K562 (cell line): ENCODE measurements at regions not wholly inside any gene's neighbourhood (a gene's known extent, or its start where the extent isn't known, plus 50 kb on each side); places are given as distances from the start of the nearest gene placed in this dataset.

Experiments used
- ATAC-seq: fragments of 200-7000 bp; cut with Tn5 transposase; 3 replicates; pipeline ENCODE4 v1.9.1; 2020; ENCODE audit warnings: moderate library complexity
- BruUV-seq: library from RNA; stranded (reverse); fragments of 400-500 nt; replicated peaks from 2 replicates; lab custom pipeline; 2021; lab: Mats Ljungman, UMichigan
- CTCF ChIA-PET: fragments of 300-600 bp; formaldehyde crosslinking; extraction: SDS; loops from one replicate; lab custom pipeline; 2021; ENCODE audit warnings: low intra/inter-chr PET ratio; lab: Yijun Ruan, JAX
- POLR2A ChIA-PET: fragments of 300-600, 350-650 bp; sonication (Branson Sonifier 250); formaldehyde crosslinking; extraction: SDS; loops from one replicate; lab custom pipeline; 2021; ENCODE audit warnings: antibody characterized with exemption, inconsistent platforms; lab: Yijun Ruan, JAX
- DNase-seq, 4 experiments: peaks; one replicate each; pipeline versions ENCODE4 v3.0.0 to v3.0.0-alpha.2; 2011 to 2018; ENCODE audit warnings: low spot score in 3 of 4, mixed read lengths in 3 of 4; ENCODE audit errors: extremely low read depth in 1 of 4
- FAIRE-seq: peaks from 2 replicates; lab custom pipeline; 2011; peaks lifted over from hg19 to GRCh38; lab: Jason Lieb, UNC
- H2AFZ ChIP-seq: 2 replicates; pipeline ENCODE4 v1.6.0; 2011; ENCODE audit warnings: low read depth, low read length, control low read depth, inconsistent platforms
- H3K27ac ChIP-seq: fragments of 200-600 bp; 3 replicates; pipeline ENCODE4 v1.8.0; 2011; ENCODE audit warnings: low read depth, mild to moderate bottlenecking, control low read depth, inconsistent platforms, low read length, moderate library complexity, mixed read lengths; ENCODE audit errors: extremely low read depth
- H3K27me3 ChIP-seq, 2 experiments: fragments of 300-600 bp in 1 of 2; 2 replicates in 1 of 2; 3 replicates in 1 of 2; pipeline versions ENCODE4 v1.6.0 to v1.8.0; 2011; ENCODE audit warnings: inconsistent platforms in 2 of 2, low read length in 2 of 2, mild to moderate bottlenecking in 1 of 2, mixed read lengths in 1 of 2, moderate library complexity in 1 of 2; ENCODE audit not compliant: control insufficient read depth in 2 of 2, insufficient read depth in 2 of 2
- H3K36me3 ChIP-seq: fragments of 300-600 bp; 3 replicates; pipeline ENCODE4 v1.8.0; 2011; ENCODE audit warnings: mild to moderate bottlenecking, low read length, inconsistent platforms; ENCODE audit not compliant: control insufficient read depth, insufficient read depth
- H3K4me1 ChIP-seq, 2 experiments: fragments of 200-600 bp in 1 of 2; replicated peaks in 1 of 2; 2 replicates in 1 of 2; 3 replicates in 1 of 2; pipeline versions ENCODE4 v1.5.1 to v1.8.0; 2011; ENCODE audit warnings: inconsistent platforms in 2 of 2, low read length in 2 of 2, mild to moderate bottlenecking in 1 of 2, mixed read lengths in 1 of 2, moderate library complexity in 1 of 2; ENCODE audit not compliant: control insufficient read depth in 2 of 2, insufficient read depth in 2 of 2
- H3K4me2 ChIP-seq: 2 replicates; pipeline ENCODE4 v1.6.1; 2011; ENCODE audit warnings: low read length, control low read depth, inconsistent platforms, mixed read lengths; ENCODE audit not compliant: insufficient read depth
- H3K4me3 ChIP-seq: fragments of 200-600 bp; sonication (generic), shearing (Covaris generic); 2 replicates; pipeline ENCODE4 v1.5.1; 2016; ENCODE audit warnings: control low read depth, inconsistent platforms
- H3K79me2 ChIP-seq: fragments of 200-600 bp; 3 replicates; pipeline ENCODE4 v1.8.0; 2011; ENCODE audit warnings: low read length, inconsistent platforms; ENCODE audit not compliant: control insufficient read depth, insufficient read depth
- H3K9ac ChIP-seq, 2 experiments: 2 replicates each; pipeline versions ENCODE4 v1.6.0 to v1.6.1; 2011; ENCODE audit warnings: low read depth in 2 of 2, low read length in 2 of 2, control low read depth in 1 of 2, inconsistent platforms in 1 of 2, mild to moderate bottlenecking in 1 of 2, mixed read lengths in 1 of 2; ENCODE audit not compliant: insufficient read depth in 1 of 2
- H3K9me1 ChIP-seq: one replicate; pipeline ENCODE4 v1.6.0; 2011; ENCODE audit warnings: inconsistent platforms, mild to moderate bottlenecking, low read length, moderate library complexity; ENCODE audit not compliant: control insufficient read depth, insufficient read depth
- H3K9me3 ChIP-seq: replicated peaks from 2 replicates; pipeline ENCODE4 v1.5.1; 2011; ENCODE audit warnings: low read depth, low read length, inconsistent platforms; ENCODE audit not compliant: control insufficient read depth, insufficient read depth
- H4K20me1 ChIP-seq: replicated peaks from 2 replicates; pipeline ENCODE4 v1.6.1; 2011; ENCODE audit warnings: low read length, inconsistent platforms, mixed read lengths; ENCODE audit not compliant: control insufficient read depth, insufficient read depth
- CBX8 ChIP-seq: fragments of 200-600 bp; sonication (generic); IDR thresholded peaks from 2 replicates; pipeline ENCODE4 v1.6.1; 2012; ENCODE audit warnings: borderline replicate concordance, mixed run types, low read depth, mild to moderate bottlenecking, moderate library complexity, mixed read lengths, low read length, control low read depth, inconsistent platforms; ENCODE audit not compliant: poor library complexity, severe bottlenecking; ENCODE audit errors: extremely low read depth
- CREBBP ChIP-seq: IDR thresholded peaks from one replicate; pipeline ENCODE4 v1.6.1; 2012; ENCODE audit warnings: low read depth, mild to moderate bottlenecking, control low read depth, inconsistent platforms, low read length
- CXXC5 ChIP-seq: fragments of 250-450 bp; sonication (Bioruptor Pico); IDR thresholded peaks from 2 replicates; pipeline ENCODE4 v1.8.0; 2022; ENCODE audit warnings: inconsistent platforms, mild to moderate bottlenecking, moderate library complexity
- HDAC2 ChIP-seq: fragments of 450-650 bp; IDR thresholded peaks from 2 replicates; pipeline ENCODE4 v1.6.1; 2016; ENCODE audit warnings: mild to moderate bottlenecking
- HEY1 ChIP-seq: fragments of 250-450 bp; sonication (Bioruptor Pico); IDR thresholded peaks from 2 replicates; pipeline ENCODE4 v1.5.0; 2020; ENCODE audit warnings: mild to moderate bottlenecking, moderate library complexity, borderline replicate concordance
- HMBOX1 ChIP-seq: sonication (generic); IDR thresholded peaks from 2 replicates; pipeline ENCODE4 v1.6.1; 2016
- KLF1 ChIP-seq: fragments of 450-650 bp; IDR thresholded peaks from 2 replicates; pipeline ENCODE4 v1.6.1; 2016; ENCODE audit warnings: missing genetic modification characterization, missing compliant biosample characterization
- MYNN ChIP-seq, 2 experiments: sonication (generic); formaldehyde crosslinking in 1 of 2; IDR thresholded peaks; 2 replicates each; pipeline versions ENCODE4 v1.5.0 to v1.6.1; 2016 to 2020; ENCODE audit warnings: antibody characterized with exemption in 1 of 2, missing genetic modification reagents in 1 of 2
- PCBP2 ChIP-seq: fragments of 200-400 bp; formaldehyde crosslinking; IDR thresholded peaks from 2 replicates; pipeline ENCODE4 v1.6.1; 2018; ENCODE audit warnings: low read length, low read depth, mild to moderate bottlenecking, moderate library complexity; ENCODE audit not compliant: poor library complexity, severe bottlenecking
- RBM22 ChIP-seq: fragments of 200-400 bp; formaldehyde crosslinking; IDR thresholded peaks from 2 replicates; pipeline ENCODE4 v1.6.1; 2018; ENCODE audit warnings: low read length, low read depth; ENCODE audit not compliant: poor library complexity, severe bottlenecking
- SAFB ChIP-seq: fragments of 200-400 bp; formaldehyde crosslinking; IDR thresholded peaks from 2 replicates; pipeline ENCODE4 v1.6.1; 2017; ENCODE audit warnings: low read depth, low read length, borderline replicate concordance
- SRSF1 ChIP-seq: fragments of 200-400 bp; formaldehyde crosslinking; IDR thresholded peaks from 2 replicates; pipeline ENCODE4 v1.6.1; 2017; ENCODE audit warnings: mild to moderate bottlenecking, low read depth, low read length, moderate library complexity
- TEAD1 ChIP-seq, 2 experiments: fragments of 450-650 bp in 1 of 2; sonication (generic) in 1 of 2; formaldehyde crosslinking; IDR thresholded peaks; 2 replicates each; pipeline versions ENCODE4 v1.4.0 to v1.8.0; 2020 to 2022; ENCODE audit warnings: mild to moderate bottlenecking in 2 of 2, missing genetic modification reagents in 1 of 2
- U2AF2 ChIP-seq: fragments of 200-400 bp; formaldehyde crosslinking; optimal IDR thresholded peaks from 2 replicates; pipeline ENCODE3; 2017; ENCODE audit warnings: low read depth, mild to moderate bottlenecking, low read length
- WGBS: fragments of 100-300 bp; shearing (Covaris generic); methylation state at CpG from one replicate; pipeline ENCODE4 v1.1.6; 2016; ENCODE audit warnings: low coverage, mixed read lengths; ENCODE audit not compliant: insufficient coverage; ENCODE audit errors: missing lambda C conversion rate; 5-methylcytosine and 5-hydroxymethylcytosine counted together
- in situ Hi-C: fragments of 300-500 bp; cut with MboI; formaldehyde crosslinking; loops from 4 replicates; pipeline ENCODE4 v1.15.0; 2018; ENCODE audit warnings: inconsistent platforms, mixed read lengths
- intact Hi-C: fragments of 100-400 bp; cut with micrococcal nuclease; formaldehyde crosslinking; loops from 2 replicates; pipeline ENCODE4 v1.14.2; 2022

- TF ChIP-seq KLF1 (tag) (no peak), CREBBP (no peak), CBX8 (no peak), PCBP2 (no peak), HDAC2 (no peak), TEAD1 (CRISPR knock-in tag; IDR thresholded peaks at IDR 0.05) (no peak), U2AF2 (no peak), SRSF1 (no peak)
Observed at GRCh38 chr10:55470840-55471239, 669.8 kb upstream of the PCDH15 start (continued).

DNA sequence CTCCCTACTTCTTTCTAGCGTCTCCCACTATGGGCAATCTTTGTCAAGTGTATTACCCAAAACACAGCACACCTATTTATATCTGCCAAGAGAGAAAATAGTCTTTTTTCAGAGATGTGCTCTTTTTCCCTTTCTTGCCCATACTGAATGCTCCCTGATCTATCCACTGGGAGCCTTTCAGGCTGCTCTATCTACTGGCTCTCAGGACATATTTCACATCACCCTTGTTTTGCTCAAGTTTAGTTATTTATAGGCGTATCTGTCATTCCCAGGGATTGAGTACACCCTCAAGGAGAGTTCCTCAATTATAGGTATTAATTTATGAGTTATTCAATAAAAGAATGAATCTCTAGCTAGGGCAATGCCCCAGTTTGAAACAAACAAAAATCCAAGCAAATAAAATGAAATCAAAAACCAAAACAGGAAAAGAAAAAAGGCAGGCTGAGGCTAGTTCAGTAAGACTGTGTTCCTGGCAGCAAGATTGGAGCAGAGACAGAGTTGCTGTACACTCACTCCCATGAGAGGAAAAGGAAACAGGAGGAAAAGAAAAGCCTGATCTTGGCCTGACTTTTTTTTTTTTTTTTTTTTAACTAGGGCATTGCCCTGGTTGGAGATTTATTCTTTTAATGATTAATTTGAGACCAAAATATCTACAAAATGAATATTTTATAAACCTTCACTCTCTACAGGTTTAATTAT lies 665.9 kb upstream of the PCDH15 start:
- in situ Hi-C loops: no loop called here
- H3K9me1 ChIP-seq: no peaks in the 10 kb centered on the region

More for the DNA sequence above, 665.9 kb upstream of the PCDH15 start:
- POLR2A ChIA-PET: no interaction called here
- DNase-seq: no peak
- H3K4me1 ChIP-seq: no peaks in the 10 kb centered on the region
- no peaks in the 10 kb centered on the region for H3K36me3 ChIP-seq
- no peak overlapping the region for H3K27ac ChIP-seq
- no peak for FAIRE-seq
- no peaks in the 10 kb centered on the region for H4K20me1 ChIP-seq
- H3K4me2 ChIP-seq: no peak overlapping the region
- no TSS peak for BruUV-seq
- H2AFZ ChIP-seq: no peak overlapping the region
- H3K79me2 ChIP-seq: no peaks in the 10 kb centered on the region
- ATAC-seq: no peak
- no peak overlapping the region for H3K4me3 ChIP-seq
- TF ChIP-seq SAFB (no peak), MYNN (IDR thresholded peaks at IDR 0.05) (no peak), MYNN (CRISPR knock-in tag; IDR thresholded peaks at IDR 0.05) (no peak), CXXC5 (no peak), HMBOX1 (no peak), HEY1 (CRISPR knock-in tag) (no peak), RBM22 (no peak)
- 5% methylated on average over 2 of the region's 2 CpGs for WGBS
- CTCF ChIA-PET: no interaction called here
- H3K9ac ChIP-seq: no peak overlapping the region
- H3K27me3 ChIP-seq: no peaks in the 10 kb centered on the region
- intact Hi-C loops: no loop called here
- no peaks in the 10 kb centered on the region; the same call in 1 of the 2 replicates for H3K9me3 ChIP-seq
